Neural cell (in vitro differentiated cells): ENCODE measurements at regions not wholly inside any gene's neighbourhood (a gene's known extent, or its start where the extent isn't known, plus 50 kb on each side); places are given as distances from the start of the nearest gene placed in this dataset.
"Not testable (repeated sequence)": the region's sequence is repeated elsewhere in the genome, so short reads cannot be mapped to it uniquely, and the experiment has no call there.

ENCODE experiments used
- H2AFZ ChIP-seq: fragments of 200-600, 300-800 bp; sonication (generic), shearing (Covaris generic); 2 replicates; pipeline ENCODE4 v1.6.0; 2014; ENCODE audit warnings: low read depth, mild to moderate bottlenecking, antibody characterized with exemption, low read length, moderate library complexity
- H3F3A ChIP-seq: fragments of 200-600 bp; shearing (Covaris generic); 2 replicates; pipeline ENCODE4 v1.6.1; 2016; ENCODE audit warnings: mild to moderate bottlenecking, moderate library complexity, mixed read lengths, antibody characterized with exemption, low read length; ENCODE audit not compliant: insufficient read depth, poor library complexity, severe bottlenecking
- H3K27ac ChIP-seq: fragments of 200-600, 300-800 bp; sonication (generic), shearing (Covaris generic); 2 replicates; pipeline ENCODE4 v1.5.1; 2014; ENCODE audit warnings: mild to moderate bottlenecking, low read length, moderate library complexity
- H3K27me3 ChIP-seq: fragments of 300-800, 200-600 bp; sonication (generic), shearing (Covaris generic); 2 replicates; pipeline ENCODE4 v1.6.0; 2014; ENCODE audit warnings: mild to moderate bottlenecking, low read depth, low read length, moderate library complexity; ENCODE audit not compliant: insufficient read depth
- H3K36me3 ChIP-seq: fragments of 300-800, 200-600 bp; sonication (generic), shearing (Covaris generic); 2 replicates; pipeline ENCODE4 v1.5.1; 2014; ENCODE audit warnings: mild to moderate bottlenecking, antibody characterized with exemption, low read length, moderate library complexity; ENCODE audit not compliant: insufficient read depth
- H3K4me2 ChIP-seq: fragments of 300-800, 200-600 bp; sonication (generic), shearing (Covaris generic); 2 replicates; pipeline ENCODE4 v1.6.0; 2014; ENCODE audit warnings: mild to moderate bottlenecking, low read length
- H3K4me3 ChIP-seq: fragments of 300-800, 200-600 bp; sonication (generic), shearing (Covaris generic); 2 replicates; pipeline ENCODE4 v1.5.1; 2014; ENCODE audit warnings: mild to moderate bottlenecking, low read length, moderate library complexity
- H3K79me2 ChIP-seq: fragments of 200-600 bp; shearing (Covaris generic); replicated peaks from 2 replicates; pipeline ENCODE4 v1.6.0; 2014; ENCODE audit warnings: mild to moderate bottlenecking, low read length, moderate library complexity; ENCODE audit not compliant: insufficient read depth
- H3K9ac ChIP-seq: fragments of 300-800, 200-600 bp; sonication (generic), shearing (Covaris generic); 2 replicates; pipeline ENCODE4 v1.6.1; 2016; ENCODE audit warnings: mild to moderate bottlenecking, low read length, mixed read lengths
- H3K9me2 ChIP-seq: fragments of 200-600 bp; shearing (Covaris generic); 2 replicates; pipeline ENCODE4 v1.6.1; 2016; ENCODE audit warnings: mild to moderate bottlenecking, low read length, mixed read lengths; ENCODE audit not compliant: insufficient read depth
- H3K9me3 ChIP-seq: fragments of 200-600, 300-800 bp; sonication (generic), shearing (Covaris generic); 2 replicates; pipeline ENCODE4 v1.6.1; 2016; ENCODE audit warnings: mild to moderate bottlenecking, mixed run types, low read length, moderate library complexity, mixed read lengths
- H4K20me1 ChIP-seq: fragments of 200-600 bp; shearing (Covaris generic); 2 replicates; pipeline ENCODE4 v1.6.1; 2016; ENCODE audit warnings: mild to moderate bottlenecking, mixed run types; ENCODE audit not compliant: insufficient read depth
- EP300 ChIP-seq: fragments of 450-650 bp; conservative IDR thresholded peaks from 2 replicates; pipeline ENCODE4 v1.6.1; 2014; ENCODE audit warnings: antibody characterized with exemption, mild to moderate bottlenecking, moderate library complexity; ENCODE audit not compliant: poor library complexity, severe bottlenecking
- EZH2 ChIP-seq: fragments of 200-600, 300-800 bp; shearing (Covaris generic), sonication (generic); IDR thresholded peaks from 2 replicates; pipeline ENCODE4 v1.6.1; 2014; ENCODE audit warnings: antibody characterized with exemption, low read length, borderline replicate concordance, mild to moderate bottlenecking; ENCODE audit not compliant: insufficient read depth, poor library complexity, severe bottlenecking
- MXI1 ChIP-seq: fragments of 450-650 bp; conservative IDR thresholded peaks from 2 replicates; pipeline ENCODE4 v1.6.1; 2014; ENCODE audit warnings: antibody characterized with exemption, mild to moderate bottlenecking; ENCODE audit not compliant: poor library complexity, severe bottlenecking
- POLR2AphosphoS5 ChIP-seq: IDR thresholded peaks from 2 replicates; pipeline ENCODE4 v1.6.1; 2012
- RAD21 ChIP-seq: fragments of 450-650 bp; conservative IDR thresholded peaks from 2 replicates; pipeline ENCODE4 v1.6.1; 2014; ENCODE audit warnings: antibody characterized with exemption, mild to moderate bottlenecking, moderate library complexity
- SMC3 ChIP-seq: fragments of 450-650 bp; conservative IDR thresholded peaks from 2 replicates; pipeline ENCODE4 v1.6.1; 2014; ENCODE audit warnings: antibody characterized with exemption, mild to moderate bottlenecking, moderate library complexity; ENCODE audit not compliant: poor library complexity
- TAF1 ChIP-seq: IDR thresholded peaks from 2 replicates; pipeline ENCODE4 v1.6.1; 2012; ENCODE audit warnings: low read depth
- TF ChIP-seq, protein P1 (sequence below): IDR thresholded peaks from 2 replicates; pipeline ENCODE4 v1.6.1; 2012; ENCODE audit warnings: borderline replicate concordance
- TF ChIP-seq, protein P2 (sequence below): fragments of 450-650 bp; IDR thresholded peaks from 2 replicates; pipeline ENCODE4 v1.5.1; 2014; ENCODE audit warnings: antibody characterized with exemption, mild to moderate bottlenecking, moderate library complexity; ENCODE audit not compliant: poor library complexity, severe bottlenecking

DNA sequence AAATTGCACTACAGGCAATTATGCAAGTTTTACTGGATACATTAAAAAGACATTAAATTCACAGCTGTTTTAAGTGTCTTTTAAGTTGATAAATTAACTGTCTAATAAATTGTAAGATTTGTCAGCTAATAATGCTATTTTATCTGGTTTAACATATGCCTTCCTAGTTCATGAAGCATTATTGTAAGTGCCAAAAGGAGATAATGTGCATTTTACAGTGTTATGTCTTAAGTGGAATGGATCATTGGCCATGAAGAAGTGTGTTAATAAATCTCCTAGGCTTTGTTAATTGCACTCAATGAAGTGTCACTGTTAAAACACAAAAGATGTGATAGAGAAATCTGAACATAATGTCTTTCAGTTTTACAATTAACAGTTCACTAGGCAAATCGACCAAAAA lies 784.3 kb upstream of the POU3F4 start:
- no peak overlapping the region for H3K9ac ChIP-seq
- H3F3A ChIP-seq, result no peaks in the 10 kb centered on the region
- H3K4me3 ChIP-seq, result no peak overlapping the region
- H3K27ac ChIP-seq, result no peak overlapping the region
- no peaks in the 10 kb centered on the region for H3K36me3 ChIP-seq
- no peak overlapping the region for H3K4me2 ChIP-seq
- H3K79me2 ChIP-seq, result no peaks in the 10 kb centered on the region
- H2AFZ ChIP-seq, result no peak overlapping the region
- H3K9me3 ChIP-seq, result no peaks in the 10 kb centered on the region
- no peak for TF ChIP-seq POLR2AphosphoS5
- no peak for TF ChIP-seq MXI1
- TF ChIP-seq, protein P1, sequence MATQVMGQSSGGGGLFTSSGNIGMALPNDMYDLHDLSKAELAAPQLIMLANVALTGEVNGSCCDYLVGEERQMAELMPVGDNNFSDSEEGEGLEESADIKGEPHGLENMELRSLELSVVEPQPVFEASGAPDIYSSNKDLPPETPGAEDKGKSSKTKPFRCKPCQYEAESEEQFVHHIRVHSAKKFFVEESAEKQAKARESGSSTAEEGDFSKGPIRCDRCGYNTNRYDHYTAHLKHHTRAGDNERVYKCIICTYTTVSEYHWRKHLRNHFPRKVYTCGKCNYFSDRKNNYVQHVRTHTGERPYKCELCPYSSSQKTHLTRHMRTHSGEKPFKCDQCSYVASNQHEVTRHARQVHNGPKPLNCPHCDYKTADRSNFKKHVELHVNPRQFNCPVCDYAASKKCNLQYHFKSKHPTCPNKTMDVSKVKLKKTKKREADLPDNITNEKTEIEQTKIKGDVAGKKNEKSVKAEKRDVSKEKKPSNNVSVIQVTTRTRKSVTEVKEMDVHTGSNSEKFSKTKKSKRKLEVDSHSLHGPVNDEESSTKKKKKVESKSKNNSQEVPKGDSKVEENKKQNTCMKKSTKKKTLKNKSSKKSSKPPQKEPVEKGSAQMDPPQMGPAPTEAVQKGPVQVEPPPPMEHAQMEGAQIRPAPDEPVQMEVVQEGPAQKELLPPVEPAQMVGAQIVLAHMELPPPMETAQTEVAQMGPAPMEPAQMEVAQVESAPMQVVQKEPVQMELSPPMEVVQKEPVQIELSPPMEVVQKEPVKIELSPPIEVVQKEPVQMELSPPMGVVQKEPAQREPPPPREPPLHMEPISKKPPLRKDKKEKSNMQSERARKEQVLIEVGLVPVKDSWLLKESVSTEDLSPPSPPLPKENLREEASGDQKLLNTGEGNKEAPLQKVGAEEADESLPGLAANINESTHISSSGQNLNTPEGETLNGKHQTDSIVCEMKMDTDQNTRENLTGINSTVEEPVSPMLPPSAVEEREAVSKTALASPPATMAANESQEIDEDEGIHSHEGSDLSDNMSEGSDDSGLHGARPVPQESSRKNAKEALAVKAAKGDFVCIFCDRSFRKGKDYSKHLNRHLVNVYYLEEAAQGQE, result no peak
- TF ChIP-seq, protein P2, sequence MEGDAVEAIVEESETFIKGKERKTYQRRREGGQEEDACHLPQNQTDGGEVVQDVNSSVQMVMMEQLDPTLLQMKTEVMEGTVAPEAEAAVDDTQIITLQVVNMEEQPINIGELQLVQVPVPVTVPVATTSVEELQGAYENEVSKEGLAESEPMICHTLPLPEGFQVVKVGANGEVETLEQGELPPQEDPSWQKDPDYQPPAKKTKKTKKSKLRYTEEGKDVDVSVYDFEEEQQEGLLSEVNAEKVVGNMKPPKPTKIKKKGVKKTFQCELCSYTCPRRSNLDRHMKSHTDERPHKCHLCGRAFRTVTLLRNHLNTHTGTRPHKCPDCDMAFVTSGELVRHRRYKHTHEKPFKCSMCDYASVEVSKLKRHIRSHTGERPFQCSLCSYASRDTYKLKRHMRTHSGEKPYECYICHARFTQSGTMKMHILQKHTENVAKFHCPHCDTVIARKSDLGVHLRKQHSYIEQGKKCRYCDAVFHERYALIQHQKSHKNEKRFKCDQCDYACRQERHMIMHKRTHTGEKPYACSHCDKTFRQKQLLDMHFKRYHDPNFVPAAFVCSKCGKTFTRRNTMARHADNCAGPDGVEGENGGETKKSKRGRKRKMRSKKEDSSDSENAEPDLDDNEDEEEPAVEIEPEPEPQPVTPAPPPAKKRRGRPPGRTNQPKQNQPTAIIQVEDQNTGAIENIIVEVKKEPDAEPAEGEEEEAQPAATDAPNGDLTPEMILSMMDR, result no peak
- no peak for TF ChIP-seq EZH2
- no peak for TF ChIP-seq SMC3
- no peak for TF ChIP-seq TAF1
- no peak for TF ChIP-seq RAD21
- no peak for TF ChIP-seq EP300
- H4K20me1 ChIP-seq, result no peaks in the 10 kb centered on the region
- no peaks in the 10 kb centered on the region for H3K9me2 ChIP-seq
- no peaks in the 10 kb centered on the region for H3K27me3 ChIP-seq

DNA sequence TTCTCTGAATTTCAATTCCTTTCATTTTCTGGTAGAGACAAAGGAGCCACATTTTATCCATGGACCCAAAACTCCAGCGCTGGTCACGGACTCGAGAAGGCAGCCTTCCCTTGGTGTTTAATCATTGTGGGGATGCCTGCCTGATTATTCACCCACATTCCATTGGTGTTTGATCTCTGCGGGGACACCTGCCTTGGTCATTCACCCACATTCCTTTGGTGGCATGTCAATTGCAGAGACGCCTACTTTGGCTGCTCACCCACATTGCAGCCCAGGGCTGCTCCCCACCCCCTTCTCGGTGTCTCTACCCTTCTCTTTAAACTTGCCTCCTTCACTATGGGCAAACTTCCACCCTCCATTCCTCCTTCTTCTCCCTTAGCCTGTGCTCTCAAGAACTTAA lies 780.7 kb upstream of the POU3F4 start:
- not testable (repeated sequence) for H2AFZ ChIP-seq, H4K20me1 ChIP-seq, H3K4me2 ChIP-seq, H3K79me2 ChIP-seq, H3K9me3 ChIP-seq, H3K9ac ChIP-seq, H3K36me3 ChIP-seq, H3F3A ChIP-seq, H3K27ac ChIP-seq, H3K4me3 ChIP-seq, H3K9me2 ChIP-seq, H3K27me3 ChIP-seq

DNA sequence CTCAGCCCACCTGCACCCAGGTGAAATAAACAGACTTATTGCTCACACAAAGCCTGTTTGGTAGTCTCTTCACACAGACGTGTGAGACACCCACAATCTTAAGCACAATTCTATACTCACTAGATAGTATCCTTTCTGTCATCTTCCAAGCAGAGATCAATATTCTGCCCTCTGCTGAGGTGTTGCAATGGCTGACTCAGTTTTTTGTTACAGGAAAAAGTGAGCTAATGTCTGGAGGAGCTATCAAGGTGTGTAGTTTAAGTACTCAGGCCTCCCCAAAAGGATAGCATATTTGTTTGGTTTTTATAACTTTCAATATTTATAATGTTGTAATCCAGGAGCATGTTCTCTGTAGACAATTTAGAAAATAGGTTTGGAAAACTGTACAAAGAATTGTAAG lies 775.2 kb upstream of the POU3F4 start:
- Histone ChIP-seq H3K79me2 (no peaks in the 10 kb centered on the region), H3K27ac (no peak overlapping the region), H3F3A (no peaks in the 10 kb centered on the region), H2AFZ (no peak overlapping the region), H3K36me3 (no peaks in the 10 kb centered on the region), H3K9me2 (no peaks in the 10 kb centered on the region), H4K20me1 (no peaks in the 10 kb centered on the region), H3K4me2 (no peak overlapping the region), H3K9me3 (no peaks in the 10 kb centered on the region), H3K27me3 (no peaks in the 10 kb centered on the region), H3K9ac (no peak overlapping the region), H3K4me3 (no peak overlapping the region)
- no peak for TF ChIP-seq POLR2AphosphoS5
- TF ChIP-seq EZH2, result no peak
- no peak for TF ChIP-seq EP300
- TF ChIP-seq, protein P1, result no peak
- TF ChIP-seq TAF1, result no peak
- no peak for TF ChIP-seq RAD21
